ENCODE measurements at regions not wholly inside any gene's neighbourhood (a gene's known extent, or its start where the extent isn't known, plus 50 kb on each side); places are given as distances from the start of the nearest gene placed in this dataset.
"Not testable (repeated sequence)": the region's sequence is repeated elsewhere in the genome, so short reads cannot be mapped to it uniquely, and the experiment has no call there.

- not testable (repeated sequence) for H3K4me1 ChIP-seq (ENCODE audit: control insufficient read depth, insufficient read depth, low read length); H3K27me3 ChIP-seq (ENCODE audit: control insufficient read depth, insufficient read depth, low read length, poor library complexity, severe bottlenecking); H3K9me3 ChIP-seq (ENCODE audit: control insufficient read depth, low read length); H3K4me3 ChIP-seq (ENCODE audit: insufficient read depth, low read depth, low read length); H3K27ac ChIP-seq (ENCODE audit: insufficient read depth, low read depth, low read length, poor library complexity, severe bottlenecking); H3K36me3 ChIP-seq (ENCODE audit: control insufficient read depth, insufficient read depth, low read length)
- WGBS, 2 experiments, result 94 to 100% methylated on average over 1 to 2 of the region's 3 CpGs
Measured at GRCh38 chrX:74025145-74025544, 172.6 kb upstream of the XIST start.

DNA sequence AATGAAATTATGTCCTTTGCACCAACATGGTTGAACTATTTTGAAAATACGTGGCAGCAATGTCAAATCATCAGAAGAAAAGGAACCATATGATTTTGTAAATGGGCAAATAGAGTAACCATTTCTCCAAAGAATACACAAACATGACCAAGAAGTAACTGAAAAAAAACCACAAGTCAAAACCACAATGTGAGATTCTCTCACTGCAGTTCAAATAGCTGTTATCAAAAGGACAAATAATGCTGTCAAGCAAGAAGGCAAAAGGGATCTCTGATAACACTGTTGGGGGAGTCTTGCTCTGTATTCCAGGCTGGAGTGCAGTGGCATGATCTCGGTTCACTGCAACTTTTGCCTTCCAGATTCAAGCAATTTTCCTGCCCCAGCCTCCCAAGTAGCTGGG lies 170.7 kb upstream of the XIST start:
- Histone ChIP-seq H3K36me3 (ENCODE audit: control insufficient read depth, insufficient read depth, low read length) (no peaks in the 10 kb centered on the region), H3K4me3 (ENCODE audit: insufficient read depth, low read depth, low read length) (no peak overlapping the region), H3K4me1 (ENCODE audit: control insufficient read depth, insufficient read depth, low read length) (no peaks in the 10 kb centered on the region), H3K9me3 (ENCODE audit: control insufficient read depth, low read length) (no peaks in the 10 kb centered on the region), H3K27ac (ENCODE audit: insufficient read depth, low read depth, low read length, poor library complexity, severe bottlenecking) (no peak overlapping the region), H3K27me3 (ENCODE audit: control insufficient read depth, insufficient read depth, low read length, poor library complexity, severe bottlenecking) (no peaks in the 10 kb centered on the region)
- WGBS, 2 experiments, result 100% methylated on average over 1 of the region's 2 CpGs

DNA sequence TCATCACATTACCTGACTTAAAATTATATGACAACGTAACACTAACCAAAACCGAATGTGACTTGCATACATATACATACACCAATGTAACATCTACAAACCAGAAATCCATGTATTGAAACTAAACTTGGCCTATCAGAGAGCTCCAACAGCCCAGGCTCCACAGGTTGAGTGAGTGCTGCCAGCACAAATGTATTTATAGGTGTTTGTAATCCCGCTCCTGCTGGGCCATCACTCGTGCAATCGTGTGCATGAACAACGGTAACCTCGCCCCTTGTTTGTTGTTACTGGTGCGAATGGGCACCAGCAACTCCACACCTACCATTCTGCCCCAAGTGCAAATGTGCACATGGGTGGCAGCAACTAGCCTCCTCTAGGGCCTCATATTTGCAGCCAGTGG lies 165.7 kb upstream of the XIST start:
- Histone ChIP-seq H3K27ac (ENCODE audit: insufficient read depth, low read depth, low read length, poor library complexity, severe bottlenecking) (no peak overlapping the region), H3K36me3 (ENCODE audit: control insufficient read depth, insufficient read depth, low read length) (no peaks in the 10 kb centered on the region), H3K4me1 (ENCODE audit: control insufficient read depth, insufficient read depth, low read length) (no peaks in the 10 kb centered on the region), H3K4me3 (ENCODE audit: insufficient read depth, low read depth, low read length) (no peak overlapping the region), H3K27me3 (ENCODE audit: control insufficient read depth, insufficient read depth, low read length, poor library complexity, severe bottlenecking) (no peaks in the 10 kb centered on the region), H3K9me3 (ENCODE audit: control insufficient read depth, low read length) (no peaks in the 10 kb centered on the region)
- 94 to 100% methylated on average over 8 of the region's 8 CpGs for WGBS, 2 experiments

- Histone ChIP-seq H3K4me3 (ENCODE audit: insufficient read depth, low read depth, low read length) (no peak overlapping the region), H3K27ac (ENCODE audit: insufficient read depth, low read depth, low read length, poor library complexity, severe bottlenecking) (no peak overlapping the region), H3K36me3 (ENCODE audit: control insufficient read depth, insufficient read depth, low read length) (no peaks in the 10 kb centered on the region), H3K27me3 (ENCODE audit: control insufficient read depth, insufficient read depth, low read length, poor library complexity, severe bottlenecking) (no peaks in the 10 kb centered on the region), H3K4me1 (ENCODE audit: control insufficient read depth, insufficient read depth, low read length) (no peaks in the 10 kb centered on the region), H3K9me3 (ENCODE audit: control insufficient read depth, low read length) (no peaks in the 10 kb centered on the region)
- 39 to 51% methylated on average over 4 to 6 of the region's 7 CpGs for WGBS, 2 experiments
Measured at GRCh38 chrX:74015379-74016019, 163.0 kb upstream of the XIST start.

GRCh38 chrX:74009041-74009440 lies 156.5 kb upstream of the XIST start:
- no peak overlapping the region for H3K4me3 ChIP-seq (ENCODE audit: insufficient read depth, low read depth, low read length)
- H3K4me1 ChIP-seq (ENCODE audit: control insufficient read depth, insufficient read depth, low read length), result no peaks in the 10 kb centered on the region
- no peaks in the 10 kb centered on the region for H3K27me3 ChIP-seq (ENCODE audit: control insufficient read depth, insufficient read depth, low read length, poor library complexity, severe bottlenecking)
- no peak overlapping the region for H3K27ac ChIP-seq (ENCODE audit: insufficient read depth, low read depth, low read length, poor library complexity, severe bottlenecking)
- WGBS, 2 experiments, result 86 to 98% methylated on average over 1 to 2 of the region's 2 CpGs
- H3K36me3 ChIP-seq (ENCODE audit: control insufficient read depth, insufficient read depth, low read length), result no peaks in the 10 kb centered on the region
- no peaks in the 10 kb centered on the region for H3K9me3 ChIP-seq (ENCODE audit: control insufficient read depth, low read length)

DNA sequence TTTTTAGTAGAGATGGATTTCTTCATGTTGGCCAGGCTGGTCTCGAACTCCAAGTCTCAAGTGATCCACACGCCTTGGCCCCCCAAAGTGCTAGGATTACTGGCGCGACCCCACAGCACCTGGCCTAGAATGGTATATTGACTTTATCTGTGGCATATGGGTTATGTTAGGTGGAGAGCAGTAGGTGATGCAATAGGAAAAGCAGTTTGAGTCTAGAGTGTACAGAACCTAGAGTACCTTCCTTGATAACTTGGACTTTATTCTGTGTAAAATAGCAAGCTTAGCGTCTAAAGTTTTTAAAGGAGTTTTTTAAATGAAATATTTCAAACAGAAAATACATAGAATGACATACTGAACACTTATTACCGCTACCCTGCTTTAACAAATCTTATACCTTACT lies 139.5 kb upstream of the XIST start:
- Histone ChIP-seq H3K4me1 (ENCODE audit: control insufficient read depth, insufficient read depth, low read length) (no peaks in the 10 kb centered on the region), H3K9me3 (ENCODE audit: control insufficient read depth, low read length) (no peaks in the 10 kb centered on the region), H3K4me3 (ENCODE audit: insufficient read depth, low read depth, low read length) (no peak overlapping the region), H3K36me3 (ENCODE audit: control insufficient read depth, insufficient read depth, low read length) (no peaks in the 10 kb centered on the region), H3K27ac (ENCODE audit: insufficient read depth, low read depth, low read length, poor library complexity, severe bottlenecking) (no peak overlapping the region), H3K27me3 (ENCODE audit: control insufficient read depth, insufficient read depth, low read length, poor library complexity, severe bottlenecking) (no peaks in the 10 kb centered on the region)
- WGBS, 2 experiments, result 89 to 94% methylated on average over 4 to 5 of the region's 6 CpGs

DNA sequence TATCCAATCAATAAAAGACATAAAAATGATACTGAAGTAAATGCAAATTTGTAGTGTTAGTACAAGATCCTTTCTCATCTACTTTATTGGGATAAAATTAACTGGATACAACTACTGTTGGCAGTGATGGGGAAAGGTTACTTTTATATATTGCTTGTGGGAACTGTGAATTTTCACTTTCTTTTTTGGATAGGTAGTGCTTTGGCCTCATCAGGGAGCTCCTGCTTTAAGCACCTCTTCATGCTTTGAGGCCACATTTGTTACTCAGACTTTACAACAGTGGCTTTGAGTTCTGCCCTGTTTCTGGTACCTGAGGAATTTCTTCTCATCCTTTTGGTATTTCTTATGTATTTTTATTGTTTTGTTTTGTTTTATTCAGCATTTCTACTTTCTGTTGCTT lies 134.7 kb upstream of the XIST start:
- no peaks in the 10 kb centered on the region for H3K4me1 ChIP-seq (ENCODE audit: control insufficient read depth, insufficient read depth, low read length)
- H3K9me3 ChIP-seq (ENCODE audit: control insufficient read depth, low read length), result no peaks in the 10 kb centered on the region
- H3K36me3 ChIP-seq (ENCODE audit: control insufficient read depth, insufficient read depth, low read length), result no peaks in the 10 kb centered on the region
- no peak overlapping the region for H3K27ac ChIP-seq (ENCODE audit: insufficient read depth, low read depth, low read length, poor library complexity, severe bottlenecking)
- H3K4me3 ChIP-seq (ENCODE audit: insufficient read depth, low read depth, low read length), result no peak overlapping the region
- H3K27me3 ChIP-seq (ENCODE audit: control insufficient read depth, insufficient read depth, low read length, poor library complexity, severe bottlenecking), result no peaks in the 10 kb centered on the region

DNA sequence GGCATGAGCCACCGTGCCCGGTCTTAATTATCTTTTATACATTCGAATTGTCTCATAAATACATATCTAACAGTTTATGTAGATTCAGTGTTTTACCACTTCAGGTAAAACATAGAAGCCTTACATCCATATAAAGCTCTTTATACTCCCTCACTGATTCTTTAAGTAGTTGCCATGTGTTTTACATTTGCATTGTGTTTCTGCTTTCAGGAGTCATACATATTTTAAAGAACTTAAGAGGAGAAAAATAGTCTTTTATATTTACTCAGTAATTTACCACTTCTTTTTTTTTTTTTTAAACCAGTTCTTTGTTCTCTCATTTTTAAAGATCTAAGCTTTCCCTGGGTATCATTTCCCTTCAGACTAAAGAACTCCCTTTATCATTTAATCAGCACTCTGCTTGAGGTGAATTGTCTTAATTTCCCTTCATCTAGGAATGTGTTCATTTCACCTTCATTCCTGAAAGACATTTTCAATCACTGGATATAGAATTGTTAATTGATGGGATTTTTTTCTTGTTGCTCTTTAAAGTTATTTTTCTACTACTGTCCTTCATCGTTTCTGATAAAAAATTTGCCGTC lies 127.1 kb upstream of the XIST start:
- Histone ChIP-seq H3K4me3 (ENCODE audit: insufficient read depth, low read depth, low read length) (no peak overlapping the region), H3K9me3 (ENCODE audit: control insufficient read depth, low read length) (no peaks in the 10 kb centered on the region), H3K27me3 (ENCODE audit: control insufficient read depth, insufficient read depth, low read length, poor library complexity, severe bottlenecking) (no peaks in the 10 kb centered on the region), H3K27ac (ENCODE audit: insufficient read depth, low read depth, low read length, poor library complexity, severe bottlenecking) (no peak overlapping the region), H3K36me3 (ENCODE audit: control insufficient read depth, insufficient read depth, low read length) (no peaks in the 10 kb centered on the region), H3K4me1 (ENCODE audit: control insufficient read depth, insufficient read depth, low read length) (no peaks in the 10 kb centered on the region)
- WGBS, 2 experiments, result 10 to 44% methylated on average over 3 to 4 of the region's 5 CpGs

- Histone ChIP-seq H3K9me3 (ENCODE audit: control insufficient read depth, low read length) (no peaks in the 10 kb centered on the region), H3K27ac (ENCODE audit: insufficient read depth, low read depth, low read length, poor library complexity, severe bottlenecking) (peak overlapping the region; percentile 60), H3K4me3 (ENCODE audit: insufficient read depth, low read depth, low read length) (no peak overlapping the region), H3K4me1 (ENCODE audit: control insufficient read depth, insufficient read depth, low read length) (no peaks in the 10 kb centered on the region), H3K36me3 (ENCODE audit: control insufficient read depth, insufficient read depth, low read length) (no peaks in the 10 kb centered on the region), H3K27me3 (ENCODE audit: control insufficient read depth, insufficient read depth, low read length, poor library complexity, severe bottlenecking) (no peaks in the 10 kb centered on the region)
- WGBS, 2 experiments, result 61 to 65% methylated on average over 4 to 7 of the region's 8 CpGs
Measured at GRCh38 chrX:73977542-73978169, 125.1 kb upstream of the XIST start.

DNA sequence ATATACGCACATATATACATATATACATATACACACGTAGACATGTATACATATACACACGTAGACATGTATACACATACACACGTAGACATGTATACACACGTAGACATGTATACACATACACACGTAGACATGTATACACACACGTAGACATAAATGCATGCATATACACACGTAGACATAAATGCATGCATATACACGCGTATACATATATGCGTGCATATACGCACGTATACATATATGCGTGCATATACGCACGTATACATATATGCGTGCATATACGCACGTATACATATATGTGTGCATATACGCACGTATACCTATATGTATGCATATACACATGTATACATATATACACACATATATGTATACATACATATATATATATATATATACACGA lies 114.9 kb upstream of the XIST start:
- not testable (repeated sequence) for H3K4me1 ChIP-seq (ENCODE audit: control insufficient read depth, insufficient read depth, low read length); H3K27me3 ChIP-seq (ENCODE audit: control insufficient read depth, insufficient read depth, low read length, poor library complexity, severe bottlenecking); H3K36me3 ChIP-seq (ENCODE audit: control insufficient read depth, insufficient read depth, low read length); H3K9me3 ChIP-seq (ENCODE audit: control insufficient read depth, low read length); H3K4me3 ChIP-seq (ENCODE audit: insufficient read depth, low read depth, low read length); H3K27ac ChIP-seq (ENCODE audit: insufficient read depth, low read depth, low read length, poor library complexity, severe bottlenecking)
- 95 to 98% methylated on average over 15 to 19 of the region's 22 CpGs for WGBS, 2 experiments
